ENCODE measurements at regions not wholly inside any gene's neighbourhood (a gene's known extent, or its start where the extent isn't known, plus 50 kb on each side); places are given as distances from the start of the nearest gene placed in this dataset.

DNA sequence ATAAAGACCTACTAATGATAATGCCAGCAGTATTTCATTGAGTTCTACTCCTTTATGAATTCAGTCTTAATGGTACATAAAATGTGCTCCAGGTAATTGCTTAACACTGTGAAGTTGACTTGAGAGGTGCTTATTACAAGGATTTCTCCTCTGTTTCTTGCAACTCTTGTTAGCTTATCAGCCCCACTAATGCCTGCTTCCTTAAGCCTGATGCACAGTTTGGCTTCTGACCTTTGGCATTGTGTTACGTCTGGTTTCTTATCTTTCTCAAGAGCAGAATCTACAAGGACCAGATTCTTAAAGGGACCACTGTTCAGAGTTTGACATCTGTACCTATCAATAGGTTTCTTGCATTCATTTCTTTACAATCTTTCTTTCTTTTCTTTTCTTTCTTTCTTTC lies 223.9 kb upstream of the CWC22 start:
- Histone ChIP-seq H3K36me3 (ENCODE audit: control insufficient read depth in 2 of 2, insufficient read depth in 2 of 2, low read length in 2 of 2) (no peaks in the 10 kb centered on the region), H3K9ac (ENCODE audit: low read length in 2 of 2) (no peak overlapping the region), H3K4me1 (ENCODE audit: control insufficient read depth, insufficient read depth, low read length) (no peaks in the 10 kb centered on the region), H3K9me3 (ENCODE audit: control insufficient read depth in 2 of 2, low read length in 2 of 2) (no peaks in the 10 kb centered on the region), H3K27me3 (ENCODE audit: control insufficient read depth in 1 of 2, insufficient read depth in 2 of 2, low read length in 2 of 2) (no peaks in the 10 kb centered on the region), H3K27ac (ENCODE audit: low read length) (no peak overlapping the region), H3K4me3 (ENCODE audit: low read length in 2 of 2) (no peak overlapping the region)

DNA sequence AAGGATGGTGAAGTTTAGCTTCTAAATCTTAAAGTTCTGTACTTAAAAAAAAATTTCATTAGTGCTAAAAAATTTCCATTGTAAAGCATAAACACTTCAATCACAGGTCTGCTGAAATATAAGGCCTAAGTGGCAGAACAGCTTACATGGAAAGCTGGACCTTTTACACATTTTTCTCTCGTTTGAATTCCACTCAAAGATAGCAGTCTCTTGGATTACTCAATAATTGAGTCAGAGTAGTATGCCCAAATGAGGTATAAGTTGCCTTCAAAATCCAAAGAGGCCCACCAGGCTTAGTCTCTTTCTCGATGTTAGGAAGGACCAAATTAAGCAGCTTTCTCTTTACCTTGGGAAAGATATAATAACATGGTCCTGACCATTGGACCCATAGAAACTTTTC lies 220.4 kb upstream of the CWC22 start:
- Histone ChIP-seq H3K4me1 (ENCODE audit: control insufficient read depth, insufficient read depth, low read length) (no peaks in the 10 kb centered on the region), H3K9me3 (ENCODE audit: control insufficient read depth in 2 of 2, low read length in 2 of 2) (no peaks in the 10 kb centered on the region), H3K9ac (ENCODE audit: low read length in 2 of 2) (no peak overlapping the region), H3K27ac (ENCODE audit: low read length) (no peak overlapping the region), H3K36me3 (ENCODE audit: control insufficient read depth in 2 of 2, insufficient read depth in 2 of 2, low read length in 2 of 2) (no peaks in the 10 kb centered on the region), H3K4me3 (ENCODE audit: low read length in 2 of 2) (no peak overlapping the region), H3K27me3 (ENCODE audit: control insufficient read depth in 1 of 2, insufficient read depth in 2 of 2, low read length in 2 of 2) (no peaks in the 10 kb centered on the region)

DNA sequence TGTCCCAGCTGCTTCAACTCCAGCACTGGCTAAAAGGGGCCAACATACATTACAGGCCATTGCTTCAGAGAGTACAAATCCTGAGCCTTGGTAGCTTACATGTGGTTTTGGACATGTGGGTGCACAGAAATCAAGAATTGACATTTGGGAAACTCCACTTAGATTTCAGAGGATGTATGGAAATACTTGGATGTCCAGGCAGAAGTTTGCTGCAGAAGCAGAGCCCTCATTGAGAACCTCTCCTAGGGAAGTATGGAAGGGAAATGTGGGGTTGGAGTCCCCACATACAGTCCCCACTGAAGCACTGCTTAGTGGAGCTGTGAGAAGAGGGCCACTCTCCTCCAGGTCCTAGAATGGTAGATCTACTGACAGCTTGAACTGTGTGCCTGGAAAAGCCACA lies 218.0 kb upstream of the CWC22 start:
- H3K36me3 ChIP-seq (ENCODE audit: control insufficient read depth in 2 of 2, insufficient read depth in 2 of 2, low read length in 2 of 2): no peaks in the 10 kb centered on the region
- no peaks in the 10 kb centered on the region for H3K27me3 ChIP-seq (ENCODE audit: control insufficient read depth in 1 of 2, insufficient read depth in 2 of 2, low read length in 2 of 2)
- H3K9me3 ChIP-seq (ENCODE audit: control insufficient read depth in 2 of 2, low read length in 2 of 2): no peaks in the 10 kb centered on the region
- no peak overlapping the region for H3K27ac ChIP-seq (ENCODE audit: low read length)
- no peak overlapping the region for H3K4me3 ChIP-seq (ENCODE audit: low read length in 2 of 2)
- no peaks in the 10 kb centered on the region for H3K4me1 ChIP-seq (ENCODE audit: control insufficient read depth, insufficient read depth, low read length)
- no peak overlapping the region for H3K9ac ChIP-seq (ENCODE audit: low read length in 2 of 2)

DNA sequence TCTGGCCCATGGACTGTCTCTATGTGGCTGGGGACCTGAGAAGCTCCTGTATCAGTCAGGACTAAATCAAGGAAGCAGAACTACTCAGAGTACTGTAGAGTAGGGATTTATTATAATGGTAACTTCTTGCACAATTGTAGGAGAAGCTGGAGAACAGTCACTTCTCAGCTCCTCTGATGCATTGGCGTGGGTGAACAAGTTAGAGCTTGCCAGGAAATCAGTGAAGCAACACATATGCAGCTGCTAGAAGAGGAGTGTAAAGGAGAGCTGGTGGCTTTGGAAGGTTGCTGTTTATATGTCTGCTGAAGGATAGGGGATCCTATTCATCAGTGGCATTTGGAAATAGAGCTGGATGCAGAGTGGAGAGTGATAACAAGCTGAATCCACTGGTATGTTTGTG lies 215.5 kb upstream of the CWC22 start:
- Histone ChIP-seq H3K4me3 (ENCODE audit: low read length in 2 of 2) (no peak overlapping the region), H3K27me3 (ENCODE audit: control insufficient read depth in 1 of 2, insufficient read depth in 2 of 2, low read length in 2 of 2) (no peaks in the 10 kb centered on the region), H3K4me1 (ENCODE audit: control insufficient read depth, insufficient read depth, low read length) (no peaks in the 10 kb centered on the region), H3K27ac (ENCODE audit: low read length) (no peak overlapping the region), H3K9ac (ENCODE audit: low read length in 2 of 2) (no peak overlapping the region), H3K9me3 (ENCODE audit: control insufficient read depth in 2 of 2, low read length in 2 of 2) (no peaks in the 10 kb centered on the region), H3K36me3 (ENCODE audit: control insufficient read depth in 2 of 2, insufficient read depth in 2 of 2, low read length in 2 of 2) (no peaks in the 10 kb centered on the region)

DNA sequence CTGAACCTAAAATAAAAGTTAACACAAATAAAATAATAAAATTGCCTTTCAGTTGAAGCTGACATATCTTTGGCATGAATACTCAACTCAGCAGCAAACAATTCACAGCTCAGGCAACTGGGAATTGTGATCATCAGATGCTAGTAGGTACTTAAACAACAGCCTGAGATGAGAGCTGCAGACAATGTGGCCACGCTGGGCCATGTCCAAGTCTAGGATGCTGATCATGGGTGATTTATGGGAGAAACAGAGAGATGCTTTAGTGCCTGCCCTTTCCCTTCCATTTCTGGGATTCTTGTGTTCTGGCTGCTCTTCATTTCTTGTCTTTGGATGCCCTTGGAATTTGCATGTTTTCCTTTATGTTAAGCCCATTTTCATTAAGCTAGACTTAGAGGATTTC lies 212.4 kb upstream of the CWC22 start:
- Histone ChIP-seq H3K27me3 (ENCODE audit: control insufficient read depth in 1 of 2, insufficient read depth in 2 of 2, low read length in 2 of 2) (no peaks in the 10 kb centered on the region), H3K4me3 (ENCODE audit: low read length in 2 of 2) (no peak overlapping the region), H3K9ac (ENCODE audit: low read length in 2 of 2) (no peak overlapping the region), H3K27ac (ENCODE audit: low read length) (no peak overlapping the region), H3K4me1 (ENCODE audit: control insufficient read depth, insufficient read depth, low read length) (no peaks in the 10 kb centered on the region), H3K36me3 (ENCODE audit: control insufficient read depth in 2 of 2, insufficient read depth in 2 of 2, low read length in 2 of 2) (no peaks in the 10 kb centered on the region), H3K9me3 (ENCODE audit: control insufficient read depth in 2 of 2, low read length in 2 of 2) (no peaks in the 10 kb centered on the region)

DNA sequence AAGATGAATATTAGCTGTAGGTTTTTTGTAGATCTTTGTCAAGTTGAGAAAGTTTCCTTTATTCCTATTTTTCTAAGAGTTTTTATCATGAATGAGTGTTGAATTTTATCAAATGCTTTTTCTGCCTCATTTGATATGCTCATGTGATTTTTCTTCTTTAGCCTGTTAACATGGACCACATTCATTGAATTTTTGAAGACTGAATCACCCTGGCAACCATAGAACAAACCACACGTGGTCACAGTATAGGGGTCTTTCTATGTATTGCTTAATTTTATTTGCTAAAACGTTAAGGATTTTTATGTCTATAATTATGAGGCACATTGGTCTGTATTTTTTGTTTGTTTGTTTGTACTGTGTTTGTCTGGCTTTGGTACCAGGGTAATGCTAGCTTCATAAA lies 201.7 kb upstream of the CWC22 start:
- H3K4me1 ChIP-seq (ENCODE audit: control insufficient read depth, insufficient read depth, low read length): no peaks in the 10 kb centered on the region
- H3K9ac ChIP-seq (ENCODE audit: low read length in 2 of 2): no peak overlapping the region
- no peak overlapping the region for H3K4me3 ChIP-seq (ENCODE audit: low read length in 2 of 2)
- no peaks in the 10 kb centered on the region for H3K27me3 ChIP-seq (ENCODE audit: control insufficient read depth in 1 of 2, insufficient read depth in 2 of 2, low read length in 2 of 2)
- no peaks in the 10 kb centered on the region for H3K36me3 ChIP-seq (ENCODE audit: control insufficient read depth in 2 of 2, insufficient read depth in 2 of 2, low read length in 2 of 2)
- no peak overlapping the region for H3K27ac ChIP-seq (ENCODE audit: low read length)
- H3K9me3 ChIP-seq (ENCODE audit: control insufficient read depth in 2 of 2, low read length in 2 of 2): no peaks in the 10 kb centered on the region

DNA sequence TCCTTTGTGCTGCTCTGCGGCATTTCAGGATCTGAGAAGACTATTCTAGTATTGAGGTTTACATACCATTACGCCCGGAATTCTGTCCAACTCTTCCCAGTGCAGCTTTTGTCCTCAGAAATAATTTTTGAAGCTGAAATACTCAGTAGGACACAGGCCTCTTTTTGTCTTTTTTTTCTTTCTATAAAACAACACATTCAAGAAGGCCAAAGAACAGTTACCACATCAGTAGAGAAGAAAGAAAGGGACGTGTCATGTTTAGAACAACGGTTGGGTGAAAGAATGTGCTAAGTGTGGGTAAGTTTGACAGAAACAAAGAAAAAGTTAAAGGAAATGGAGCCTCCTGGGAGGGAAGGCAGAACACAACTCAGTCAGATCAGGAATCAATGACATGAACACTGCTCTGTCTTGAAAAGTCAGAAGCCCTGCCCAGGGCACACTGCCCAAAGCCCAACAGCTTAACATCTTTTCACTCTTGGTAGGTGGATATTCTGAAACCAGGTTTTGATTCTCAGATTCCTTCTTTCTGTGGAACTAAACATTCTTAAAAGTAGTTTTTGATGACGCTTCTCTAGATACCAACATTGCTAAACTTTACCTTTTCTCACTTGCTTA lies 198.6 kb upstream of the CWC22 start:
- Histone ChIP-seq H3K4me3 (ENCODE audit: low read length in 2 of 2) (no peak overlapping the region), H3K36me3 (ENCODE audit: control insufficient read depth in 2 of 2, insufficient read depth in 2 of 2, low read length in 2 of 2) (no peaks in the 10 kb centered on the region), H3K4me1 (ENCODE audit: control insufficient read depth, insufficient read depth, low read length) (peaks cover 6% of the 10 kb centered on the region), H3K27ac (ENCODE audit: low read length) (no peak overlapping the region), H3K9me3 (ENCODE audit: control insufficient read depth in 2 of 2, low read length in 2 of 2) (no peaks in the 10 kb centered on the region), H3K27me3 (ENCODE audit: control insufficient read depth in 1 of 2, insufficient read depth in 2 of 2, low read length in 2 of 2) (no peaks in the 10 kb centered on the region), H3K9ac (ENCODE audit: low read length in 2 of 2) (no peak overlapping the region)

DNA sequence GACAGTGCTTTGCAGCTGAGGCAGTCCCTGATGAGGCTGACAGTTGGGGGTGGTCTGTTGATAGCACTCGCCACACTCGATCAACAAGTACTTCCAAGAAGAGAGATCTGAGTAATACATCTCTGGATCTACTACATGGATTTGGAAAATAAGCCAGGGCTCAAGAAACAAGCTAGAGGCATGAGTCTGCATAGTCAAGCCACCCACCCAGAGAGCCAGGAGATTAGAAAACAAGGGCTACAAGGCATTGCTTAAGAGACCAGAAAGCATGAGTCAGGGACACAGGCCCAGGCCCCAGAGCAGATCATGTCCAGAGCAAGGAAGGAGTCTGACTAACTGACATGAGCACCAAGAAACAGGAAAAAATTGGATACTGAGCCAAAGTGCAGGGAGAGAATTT lies 196.9 kb upstream of the CWC22 start:
- H3K27me3 ChIP-seq (ENCODE audit: control insufficient read depth in 1 of 2, insufficient read depth in 2 of 2, low read length in 2 of 2): no peaks in the 10 kb centered on the region
- no peak overlapping the region for H3K27ac ChIP-seq (ENCODE audit: low read length)
- no peaks in the 10 kb centered on the region for H3K9me3 ChIP-seq (ENCODE audit: control insufficient read depth in 2 of 2, low read length in 2 of 2)
- H3K4me1 ChIP-seq (ENCODE audit: control insufficient read depth, insufficient read depth, low read length): peaks cover 6% of the 10 kb centered on the region
- no peak overlapping the region for H3K4me3 ChIP-seq (ENCODE audit: low read length in 2 of 2)
- H3K9ac ChIP-seq (ENCODE audit: low read length in 2 of 2): no peak overlapping the region
- no peaks in the 10 kb centered on the region for H3K36me3 ChIP-seq (ENCODE audit: control insufficient read depth in 2 of 2, insufficient read depth in 2 of 2, low read length in 2 of 2)

DNA sequence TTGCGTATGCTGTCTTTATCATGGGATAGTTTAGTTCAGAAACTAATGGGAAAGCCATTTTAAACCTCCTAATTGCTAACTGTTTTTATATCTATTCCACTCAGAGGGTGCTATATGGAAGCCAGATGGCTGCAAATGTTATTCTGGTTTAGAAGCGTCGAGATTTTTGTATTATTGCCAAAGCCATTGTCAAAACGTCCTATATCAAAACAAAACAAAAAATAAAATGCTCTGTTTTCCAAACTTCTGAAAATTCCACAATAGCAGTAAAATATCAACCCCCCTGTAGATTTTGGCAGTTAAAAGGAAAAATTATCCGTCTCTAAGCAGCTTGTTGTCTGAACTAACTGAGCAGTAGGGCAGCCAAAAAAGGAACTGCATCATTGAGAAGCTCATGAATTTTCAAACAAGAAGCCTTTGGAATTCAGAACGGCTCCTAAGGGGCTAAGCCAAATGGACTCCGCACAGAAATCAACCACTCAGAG lies 195.4 kb upstream of the CWC22 start:
- no peak overlapping the region for H3K9ac ChIP-seq (ENCODE audit: low read length in 2 of 2)
- peak overlapping the region; percentile 54 for H3K4me3 ChIP-seq (ENCODE audit: low read length in 2 of 2)
- no peak overlapping the region for H3K27ac ChIP-seq (ENCODE audit: low read length)

DNA sequence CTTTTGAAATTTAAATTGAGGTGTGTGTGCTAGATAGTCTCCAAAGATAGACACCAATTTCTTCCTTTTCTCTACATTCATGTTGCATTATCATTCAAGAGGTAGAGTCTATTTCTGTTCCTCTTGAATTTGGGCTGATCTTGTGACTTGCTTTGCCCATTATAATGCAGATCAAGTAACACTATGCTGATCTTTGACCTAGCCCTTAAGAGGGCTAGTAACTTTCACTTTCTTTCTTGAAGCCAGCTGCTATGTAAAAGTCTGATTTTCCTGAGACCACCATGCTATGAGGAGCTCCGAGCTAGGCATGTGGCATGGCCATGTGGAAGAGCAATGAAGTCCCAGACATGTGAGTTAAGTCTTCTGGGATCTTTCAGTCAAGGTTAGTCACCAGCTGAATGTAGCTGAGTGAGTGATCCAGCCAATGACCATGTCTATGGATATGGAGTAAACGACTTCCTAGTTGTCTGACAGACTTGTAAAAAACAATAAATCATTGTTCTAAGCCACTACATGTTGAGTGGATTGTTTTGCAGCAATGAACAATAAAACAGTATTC lies 189.4 kb upstream of the CWC22 start:
- H3K27ac ChIP-seq (ENCODE audit: low read length): no peak overlapping the region
- no peak overlapping the region for H3K4me3 ChIP-seq (ENCODE audit: low read length in 2 of 2)
- no peaks in the 10 kb centered on the region for H3K27me3 ChIP-seq (ENCODE audit: control insufficient read depth in 1 of 2, insufficient read depth in 2 of 2, low read length in 2 of 2)
- H3K9ac ChIP-seq (ENCODE audit: low read length in 2 of 2): no peak overlapping the region
- H3K9me3 ChIP-seq (ENCODE audit: control insufficient read depth in 2 of 2, low read length in 2 of 2): no peaks in the 10 kb centered on the region
- H3K36me3 ChIP-seq (ENCODE audit: control insufficient read depth in 2 of 2, insufficient read depth in 2 of 2, low read length in 2 of 2): no peaks in the 10 kb centered on the region
- H3K4me1 ChIP-seq (ENCODE audit: control insufficient read depth, insufficient read depth, low read length): no peaks in the 10 kb centered on the region

More for the DNA sequence above, 195.4 kb upstream of the CWC22 start:
- H3K36me3 ChIP-seq (ENCODE audit: control insufficient read depth in 2 of 2, insufficient read depth in 2 of 2, low read length in 2 of 2): no peaks in the 10 kb centered on the region
- no peaks in the 10 kb centered on the region for H3K9me3 ChIP-seq (ENCODE audit: control insufficient read depth in 2 of 2, low read length in 2 of 2)
- H3K27me3 ChIP-seq (ENCODE audit: control insufficient read depth in 1 of 2, insufficient read depth in 2 of 2, low read length in 2 of 2): no peaks in the 10 kb centered on the region
- H3K4me1 ChIP-seq (ENCODE audit: control insufficient read depth, insufficient read depth, low read length): peaks cover 6% of the 10 kb centered on the region

DNA sequence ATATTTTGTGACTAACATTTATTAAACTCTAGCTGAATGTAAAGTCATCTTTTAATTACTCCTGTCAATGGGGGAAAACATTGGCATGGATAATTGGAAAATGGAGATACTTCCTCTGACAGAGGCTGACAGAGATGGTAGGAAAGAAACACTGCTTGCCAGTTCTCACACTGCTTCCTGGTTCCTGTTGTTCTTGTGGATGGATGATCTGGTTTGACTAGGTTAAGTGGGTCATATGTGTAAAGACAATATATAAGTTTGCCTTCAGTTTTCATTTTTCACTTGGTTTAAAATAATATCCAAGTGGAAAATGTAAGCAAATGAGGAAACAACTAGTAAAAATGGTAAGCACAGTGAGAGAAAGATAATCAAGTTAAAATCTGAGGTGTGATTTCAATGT lies 188.8 kb upstream of the CWC22 start:
- H3K27ac ChIP-seq (ENCODE audit: low read length): no peak overlapping the region
- no peaks in the 10 kb centered on the region for H3K4me1 ChIP-seq (ENCODE audit: control insufficient read depth, insufficient read depth, low read length)

More for the DNA sequence above, 188.8 kb upstream of the CWC22 start:
- Histone ChIP-seq H3K4me3 (ENCODE audit: low read length in 2 of 2) (no peak overlapping the region), H3K9me3 (ENCODE audit: control insufficient read depth in 2 of 2, low read length in 2 of 2) (no peaks in the 10 kb centered on the region), H3K9ac (ENCODE audit: low read length in 2 of 2) (no peak overlapping the region), H3K27me3 (ENCODE audit: control insufficient read depth in 1 of 2, insufficient read depth in 2 of 2, low read length in 2 of 2) (no peaks in the 10 kb centered on the region), H3K36me3 (ENCODE audit: control insufficient read depth in 2 of 2, insufficient read depth in 2 of 2, low read length in 2 of 2) (no peaks in the 10 kb centered on the region)
